ENCODE measurements at regions not wholly inside any gene's neighbourhood (a gene's known extent, or its start where the extent isn't known, plus 50 kb on each side); places are given as distances from the start of the nearest gene placed in this dataset.
A peak's percentile ranks its signal among the peaks of the same experiment; 100 is the strongest.

DNA sequence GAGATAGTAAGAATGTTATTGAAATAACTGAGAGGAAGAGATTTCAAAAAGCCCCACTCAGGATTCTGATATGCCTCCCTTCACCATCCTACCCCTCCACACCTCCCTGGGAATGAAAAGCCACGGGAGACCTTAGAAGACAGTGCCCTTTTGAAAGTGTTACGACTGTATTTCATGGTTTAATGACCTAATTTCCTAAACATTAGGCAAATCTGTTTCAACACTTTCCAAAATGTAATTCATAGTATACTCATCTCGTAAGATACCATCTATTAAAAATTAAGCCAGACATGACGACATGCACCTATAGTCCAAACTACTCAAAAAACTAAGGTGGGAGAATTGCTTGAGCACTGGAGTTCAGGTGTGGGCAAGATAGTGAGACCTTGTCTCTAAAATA lies 106.3 kb downstream of the HNRNPD start:
- TF ChIP-seq, protein P1, sequence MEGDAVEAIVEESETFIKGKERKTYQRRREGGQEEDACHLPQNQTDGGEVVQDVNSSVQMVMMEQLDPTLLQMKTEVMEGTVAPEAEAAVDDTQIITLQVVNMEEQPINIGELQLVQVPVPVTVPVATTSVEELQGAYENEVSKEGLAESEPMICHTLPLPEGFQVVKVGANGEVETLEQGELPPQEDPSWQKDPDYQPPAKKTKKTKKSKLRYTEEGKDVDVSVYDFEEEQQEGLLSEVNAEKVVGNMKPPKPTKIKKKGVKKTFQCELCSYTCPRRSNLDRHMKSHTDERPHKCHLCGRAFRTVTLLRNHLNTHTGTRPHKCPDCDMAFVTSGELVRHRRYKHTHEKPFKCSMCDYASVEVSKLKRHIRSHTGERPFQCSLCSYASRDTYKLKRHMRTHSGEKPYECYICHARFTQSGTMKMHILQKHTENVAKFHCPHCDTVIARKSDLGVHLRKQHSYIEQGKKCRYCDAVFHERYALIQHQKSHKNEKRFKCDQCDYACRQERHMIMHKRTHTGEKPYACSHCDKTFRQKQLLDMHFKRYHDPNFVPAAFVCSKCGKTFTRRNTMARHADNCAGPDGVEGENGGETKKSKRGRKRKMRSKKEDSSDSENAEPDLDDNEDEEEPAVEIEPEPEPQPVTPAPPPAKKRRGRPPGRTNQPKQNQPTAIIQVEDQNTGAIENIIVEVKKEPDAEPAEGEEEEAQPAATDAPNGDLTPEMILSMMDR (IDR thresholded peaks at IDR 0.05; ENCODE audit: low read depth, low read length) = no peak
- no peak overlapping the region for H3K27ac ChIP-seq
- H3K36me3 ChIP-seq = no peaks in the 10 kb centered on the region
- H3K27me3 ChIP-seq = no peaks in the 10 kb centered on the region
- no peaks in the 10 kb centered on the region for H3K4me1 ChIP-seq (ENCODE audit: low read depth)
- DNase-seq (ENCODE audit: low read depth in 1 of 2, low spot score in 1 of 2) = no peak
- H3K4me3 ChIP-seq = no peak overlapping the region
- H3K9me3 ChIP-seq (ENCODE audit: low read depth) = no peaks in the 10 kb centered on the region

DNA sequence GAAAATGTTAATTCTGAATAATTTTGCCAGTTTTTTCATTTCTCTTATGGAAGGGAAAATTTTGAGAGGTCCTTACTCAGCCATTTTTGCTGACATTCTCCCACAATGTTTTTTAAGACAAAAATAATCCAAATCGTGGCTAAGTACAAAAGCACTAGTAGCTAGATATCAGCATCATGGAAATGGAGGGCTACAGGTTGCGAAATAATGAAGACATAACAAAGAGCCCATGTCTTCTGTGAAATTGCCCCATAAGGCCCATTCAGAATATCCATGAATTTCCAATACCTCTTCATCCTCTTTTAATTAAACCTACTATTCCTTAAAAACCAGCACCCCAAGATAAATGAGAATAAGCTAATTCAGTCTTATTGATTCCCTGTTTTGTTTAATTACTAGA lies 107.4 kb downstream of the HNRNPD start:
- Histone ChIP-seq H3K27ac (no peak overlapping the region), H3K36me3 (no peaks in the 10 kb centered on the region), H3K9me3 (ENCODE audit: low read depth) (no peaks in the 10 kb centered on the region), H3K27me3 (no peaks in the 10 kb centered on the region), H3K4me1 (ENCODE audit: low read depth) (no peaks in the 10 kb centered on the region), H3K4me3 (no peak overlapping the region)
- TF ChIP-seq, protein P1 (IDR thresholded peaks at IDR 0.05; ENCODE audit: low read depth, low read length) = no peak
- DNase-seq (ENCODE audit: low read depth in 1 of 2, low spot score in 1 of 2) = peak in 1 of 2 donors; percentile 5

DNA sequence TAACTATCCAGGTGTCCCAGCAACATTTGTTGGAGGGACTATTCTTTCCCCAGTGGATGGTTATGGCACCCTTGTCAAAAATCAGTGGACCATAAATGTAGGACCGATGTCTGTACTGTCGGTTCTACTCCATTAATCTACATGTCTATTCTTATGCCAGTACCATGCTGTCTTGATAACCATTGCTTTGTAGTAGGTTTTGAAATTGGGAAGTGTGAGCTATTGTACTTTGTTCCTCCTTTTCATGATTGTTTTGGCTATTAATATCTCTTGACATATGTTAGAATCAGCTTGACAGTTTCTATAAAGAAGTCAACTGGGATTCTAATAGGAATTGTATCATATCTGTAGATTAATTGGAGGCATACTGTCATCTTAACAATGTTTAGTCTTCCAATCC lies 112.7 kb downstream of the HNRNPD start:
- TF ChIP-seq, protein P1 (IDR thresholded peaks at IDR 0.05; ENCODE audit: low read depth, low read length) = no peak
- DNase-seq (ENCODE audit: low read depth in 1 of 2, low spot score in 1 of 2) = no peak
- Histone ChIP-seq H3K27ac (no peak overlapping the region), H3K36me3 (no peaks in the 10 kb centered on the region), H3K27me3 (no peaks in the 10 kb centered on the region), H3K9me3 (ENCODE audit: low read depth) (no peaks in the 10 kb centered on the region), H3K4me3 (no peak overlapping the region), H3K4me1 (ENCODE audit: low read depth) (no peaks in the 10 kb centered on the region)

DNA sequence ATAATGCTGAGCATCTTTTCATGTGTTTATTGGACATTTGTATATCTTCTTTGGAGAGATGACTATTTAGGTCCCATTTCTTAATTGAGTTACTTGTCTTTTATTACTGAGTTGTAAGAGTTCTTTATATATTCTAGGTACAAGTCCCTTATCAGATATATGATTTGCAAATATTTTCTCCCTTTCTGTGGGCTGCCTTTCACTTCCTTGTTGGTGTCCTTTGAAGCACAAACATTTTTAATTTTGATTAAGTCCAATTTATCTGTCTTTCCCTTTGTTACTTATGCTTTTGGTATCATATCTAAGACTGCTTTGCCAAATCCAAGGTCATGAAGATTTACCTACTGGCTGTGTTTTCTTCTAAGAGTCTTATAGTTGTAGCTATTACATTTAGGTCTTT lies 113.2 kb downstream of the HNRNPD start:
- Histone ChIP-seq H3K36me3 (no peaks in the 10 kb centered on the region), H3K27ac (no peak overlapping the region), H3K9me3 (ENCODE audit: low read depth) (no peaks in the 10 kb centered on the region), H3K27me3 (no peaks in the 10 kb centered on the region), H3K4me1 (ENCODE audit: low read depth) (no peaks in the 10 kb centered on the region), H3K4me3 (no peak overlapping the region)
- TF ChIP-seq, protein P1 (IDR thresholded peaks at IDR 0.05; ENCODE audit: low read depth, low read length) = no peak
- DNase-seq (ENCODE audit: low read depth in 1 of 2, low spot score in 1 of 2) = no peak

DNA sequence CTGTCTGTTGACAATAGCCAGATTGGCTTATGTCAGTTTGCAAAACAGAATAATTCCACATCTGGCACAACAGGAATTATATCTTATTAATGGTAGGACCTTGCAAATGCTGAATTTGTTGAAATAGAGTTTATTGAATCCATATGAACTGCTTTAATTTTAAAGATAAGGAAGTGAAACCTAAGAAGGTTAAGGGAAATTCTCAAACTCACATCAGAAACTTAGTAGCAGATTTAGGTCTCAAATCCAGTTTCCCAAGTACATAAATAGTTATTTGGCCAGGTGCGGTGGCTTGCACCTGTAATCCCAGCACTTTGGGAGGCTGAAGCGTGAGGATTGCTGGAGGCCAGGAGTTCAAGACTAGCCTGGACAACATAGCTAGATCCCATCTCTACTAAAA lies 117.1 kb downstream of the HNRNPD start:
- Histone ChIP-seq H3K27ac (no peak overlapping the region), H3K36me3 (no peaks in the 10 kb centered on the region), H3K4me1 (ENCODE audit: low read depth) (no peaks in the 10 kb centered on the region), H3K4me3 (no peak overlapping the region), H3K27me3 (no peaks in the 10 kb centered on the region), H3K9me3 (ENCODE audit: low read depth) (no peaks in the 10 kb centered on the region)
- TF ChIP-seq, protein P1 (IDR thresholded peaks at IDR 0.05; ENCODE audit: low read depth, low read length) = no peak
- no peak for DNase-seq (ENCODE audit: low read depth in 1 of 2, low spot score in 1 of 2)

DNA sequence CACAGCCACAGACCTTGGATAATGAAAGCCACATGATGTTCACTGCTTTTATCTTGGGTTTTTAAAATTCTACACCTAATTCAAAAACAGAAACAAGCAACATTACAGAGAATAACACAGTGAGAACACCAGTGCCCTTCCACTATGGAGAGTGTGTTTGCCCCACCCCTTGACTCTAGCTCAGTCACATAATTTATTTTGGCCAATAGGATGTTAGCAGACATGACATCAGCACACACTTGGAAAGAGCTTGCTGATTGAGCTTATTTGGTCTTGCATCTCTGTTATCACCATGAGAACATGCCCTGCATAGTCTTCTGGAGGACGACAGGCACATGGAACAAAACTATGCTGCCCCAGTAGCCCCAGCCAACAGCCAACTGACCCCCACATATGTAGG lies 118.1 kb downstream of the HNRNPD start:
- DNase-seq (ENCODE audit: low read depth in 1 of 2, low spot score in 1 of 2) = no peak
- Histone ChIP-seq H3K36me3 (no peaks in the 10 kb centered on the region), H3K4me1 (ENCODE audit: low read depth) (no peaks in the 10 kb centered on the region), H3K4me3 (no peak overlapping the region), H3K9me3 (ENCODE audit: low read depth) (no peaks in the 10 kb centered on the region), H3K27ac (no peak overlapping the region), H3K27me3 (no peaks in the 10 kb centered on the region)
- TF ChIP-seq, protein P1 (IDR thresholded peaks at IDR 0.05; ENCODE audit: low read depth, low read length) = no peak

Data from cardiac muscle cell (in vitro differentiated cells and primary cell).